ENCODE measurements at regions not wholly inside any gene's neighbourhood (a gene's known extent, or its start where the extent isn't known, plus 50 kb on each side); places are given as distances from the start of the nearest gene placed in this dataset.

DNA sequence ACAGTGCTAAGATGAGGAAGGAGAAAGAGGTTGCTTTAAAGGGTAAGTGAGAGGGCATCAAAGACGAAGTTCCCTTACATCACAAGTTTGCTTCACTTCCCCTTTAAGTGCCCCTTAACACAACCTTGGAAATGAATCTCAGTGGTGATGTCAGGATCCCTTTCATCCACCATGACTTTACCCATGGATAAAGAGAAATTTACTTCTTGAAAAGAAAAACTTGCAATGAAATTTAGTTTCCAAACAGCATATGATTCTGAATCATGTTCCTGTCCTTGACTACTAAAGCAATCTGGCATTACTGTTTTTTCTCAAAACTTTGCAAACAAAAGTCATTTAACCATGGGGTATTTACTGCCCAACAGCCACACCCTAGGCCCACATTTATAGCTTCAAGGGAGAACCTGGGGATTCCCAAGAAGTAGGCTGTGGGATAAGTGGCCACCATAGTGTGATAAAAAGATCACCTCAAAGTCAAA is 135.9 kb downstream of the ITGB8 start:
- Mint-ChIP-seq H3K36me3 (no peaks in the 10 kb centered on the region), H3K27me3 (no peaks in the 10 kb centered on the region), H3K27ac (no peak overlapping the region), H3K9me3 (peaks cover 0 to 6% (median under 1%) of the 10 kb centered on the region in 8 donors), H3K4me1 (no peaks in the 10 kb centered on the region), H3K4me3 (no peak overlapping the region)
- H3K27me3 ChIP-seq (ENCODE audit: insufficient read depth, low read length) = no peaks in the 10 kb centered on the region
- CTCF ChIA-PET (ENCODE audit: partially characterized antibody) = no interaction called here
- H3K4me3 ChIP-seq (ENCODE audit: low read length in 2 of 2) = no peak overlapping the region
- H3K36me3 ChIP-seq (ENCODE audit: insufficient read depth, low read length) = no peaks in the 10 kb centered on the region
- no peak for DNase-seq
- POLR2A ChIA-PET (ENCODE audit: partially characterized antibody) = no interaction called here
- no peaks in the 10 kb centered on the region for H3K9me3 ChIP-seq (ENCODE audit: control insufficient read depth in 1 of 2, low read length in 2 of 2)
- no peak overlapping the region for H3K27ac ChIP-seq (ENCODE audit: low read depth, low read length)
- intact Hi-C loops (cut with micrococcal nuclease) = no loop called here
- H3K4me1 ChIP-seq (ENCODE audit: insufficient read depth, low read length) = no peaks in the 10 kb centered on the region

DNA sequence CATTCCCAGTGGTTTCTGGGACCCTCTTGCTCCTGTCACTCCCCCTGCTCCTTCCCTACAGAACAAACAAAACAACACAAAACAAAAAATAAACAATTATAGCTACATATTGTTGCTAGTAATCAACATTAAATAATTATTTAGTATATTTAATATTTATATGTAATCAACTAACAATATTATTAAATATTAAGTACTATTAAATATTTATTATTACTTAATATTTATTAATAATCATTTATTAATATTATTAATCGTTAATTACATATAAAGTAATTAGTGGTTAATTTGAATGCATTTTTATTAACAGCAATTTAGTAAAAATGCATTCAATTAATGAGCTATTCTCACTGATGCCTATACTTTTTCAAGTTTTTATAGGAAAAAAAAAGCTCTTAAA is 139.4 kb downstream of the ITGB8 start:
- Mint-ChIP-seq H3K4me1 (no peaks in the 10 kb centered on the region), H3K36me3 (no peaks in the 10 kb centered on the region), H3K27ac (no peak overlapping the region), H3K27me3 (peaks cover 0 to 1% of the 10 kb centered on the region in 2 donors), H3K4me3 (no peak overlapping the region), H3K9me3 (peaks cover 0 to 12% (median under 1%) of the 10 kb centered on the region in 8 donors)
- DNase-seq = no peak
- intact Hi-C loops (cut with micrococcal nuclease) = no loop called here
- Histone ChIP-seq H3K27me3 (ENCODE audit: insufficient read depth, low read length) (no peaks in the 10 kb centered on the region), H3K4me1 (ENCODE audit: insufficient read depth, low read length) (no peaks in the 10 kb centered on the region), H3K36me3 (ENCODE audit: insufficient read depth, low read length) (no peaks in the 10 kb centered on the region), H3K9me3 (ENCODE audit: control insufficient read depth in 1 of 2, low read length in 2 of 2) (no peaks in the 10 kb centered on the region), H3K4me3 (ENCODE audit: low read length in 2 of 2) (no peak overlapping the region), H3K27ac (ENCODE audit: low read depth, low read length) (no peak overlapping the region)
- POLR2A ChIA-PET (ENCODE audit: partially characterized antibody) = no interaction called here
- CTCF ChIA-PET (ENCODE audit: partially characterized antibody) = no interaction called here

DNA sequence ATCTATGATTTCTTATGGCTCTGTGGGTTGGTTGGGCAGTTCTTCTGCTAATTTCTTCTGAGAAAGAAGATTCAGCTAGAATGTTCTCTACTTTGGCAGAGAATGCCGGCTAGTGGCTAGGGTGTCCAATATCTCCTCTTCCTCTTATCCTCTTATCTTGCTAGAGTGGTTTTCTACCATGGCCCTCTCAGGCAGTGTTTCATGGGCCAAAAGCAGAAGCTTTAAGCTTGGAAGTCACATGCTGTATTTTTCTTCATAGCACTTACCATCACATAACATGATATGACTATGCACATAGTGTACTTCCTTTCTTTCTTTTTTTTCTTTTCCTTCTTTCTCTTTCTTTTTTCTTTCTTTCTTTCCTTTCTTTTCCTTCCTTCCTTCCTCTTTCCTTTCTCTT is 140.0 kb downstream of the ITGB8 start:
- Mint-ChIP-seq H3K27me3 (peaks cover 0 to 1% of the 10 kb centered on the region in 2 donors), H3K4me1 (no peaks in the 10 kb centered on the region), H3K9me3 (peaks cover 0 to 12% (median 0%) of the 10 kb centered on the region in 8 donors), H3K27ac (no peak overlapping the region), H3K4me3 (no peak overlapping the region), H3K36me3 (no peaks in the 10 kb centered on the region)
- Histone ChIP-seq H3K4me1 (ENCODE audit: insufficient read depth, low read length) (no peaks in the 10 kb centered on the region), H3K27me3 (ENCODE audit: insufficient read depth, low read length) (no peaks in the 10 kb centered on the region), H3K36me3 (ENCODE audit: insufficient read depth, low read length) (no peaks in the 10 kb centered on the region), H3K4me3 (ENCODE audit: low read length in 2 of 2) (no peak overlapping the region), H3K27ac (ENCODE audit: low read depth, low read length) (no peak overlapping the region), H3K9me3 (ENCODE audit: control insufficient read depth in 1 of 2, low read length in 2 of 2) (no peaks in the 10 kb centered on the region)
- DNase-seq = no peak
- ChIA-PET CTCF (ENCODE audit: partially characterized antibody) (no interaction called here), POLR2A (ENCODE audit: partially characterized antibody) (no interaction called here)
- intact Hi-C loops (cut with micrococcal nuclease) = no loop called here

DNA sequence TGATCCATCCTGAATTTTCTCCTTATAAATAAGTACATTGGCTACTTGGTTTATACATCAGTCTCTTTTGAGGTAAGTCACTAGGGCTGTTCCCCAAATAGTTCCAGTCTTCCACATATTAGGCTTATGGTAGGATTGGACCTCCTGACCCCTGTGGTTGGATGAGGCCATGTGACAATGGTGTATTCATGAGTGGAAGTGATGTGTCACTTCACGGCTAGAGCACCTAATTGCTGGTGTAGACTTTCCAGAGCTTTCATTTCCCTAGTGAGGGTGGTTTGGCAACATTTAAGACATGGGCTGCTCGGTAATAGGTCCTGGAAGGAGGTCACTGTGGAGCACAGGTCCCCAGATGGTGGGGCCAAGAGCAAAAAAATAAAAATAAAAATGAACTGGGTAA is 141.2 kb upstream of the ABCB5 start:
- Histone ChIP-seq H3K27me3 (ENCODE audit: insufficient read depth, low read length) (no peaks in the 10 kb centered on the region), H3K27ac (ENCODE audit: low read depth, low read length) (no peak overlapping the region), H3K9me3 (ENCODE audit: control insufficient read depth in 1 of 2, low read length in 2 of 2) (no peaks in the 10 kb centered on the region), H3K36me3 (ENCODE audit: insufficient read depth, low read length) (no peaks in the 10 kb centered on the region), H3K4me3 (ENCODE audit: low read length in 2 of 2) (no peak overlapping the region), H3K4me1 (ENCODE audit: insufficient read depth, low read length) (no peaks in the 10 kb centered on the region)
- H3K4me1 Mint-ChIP-seq = no peaks in the 10 kb centered on the region
- H3K9me3 Mint-ChIP-seq = peaks cover 0 to 12% (median 0%) of the 10 kb centered on the region in 8 donors
- no peak for DNase-seq
- H3K36me3 Mint-ChIP-seq = no peaks in the 10 kb centered on the region
- intact Hi-C loops (cut with micrococcal nuclease) = no loop called here
- H3K4me3 Mint-ChIP-seq = no peak overlapping the region
- H3K27me3 Mint-ChIP-seq = peaks cover 0 to 3% of the 10 kb centered on the region in 2 donors
- POLR2A ChIA-PET (ENCODE audit: partially characterized antibody) = no interaction called here
- H3K27ac Mint-ChIP-seq = no peak overlapping the region
- CTCF ChIA-PET (ENCODE audit: partially characterized antibody) = interaction anchor here (1.0 kb wide), 1 partner anchor 34 kb away, joined by 3 read pairs; no protein-coding TSS in a partner anchor

DNA sequence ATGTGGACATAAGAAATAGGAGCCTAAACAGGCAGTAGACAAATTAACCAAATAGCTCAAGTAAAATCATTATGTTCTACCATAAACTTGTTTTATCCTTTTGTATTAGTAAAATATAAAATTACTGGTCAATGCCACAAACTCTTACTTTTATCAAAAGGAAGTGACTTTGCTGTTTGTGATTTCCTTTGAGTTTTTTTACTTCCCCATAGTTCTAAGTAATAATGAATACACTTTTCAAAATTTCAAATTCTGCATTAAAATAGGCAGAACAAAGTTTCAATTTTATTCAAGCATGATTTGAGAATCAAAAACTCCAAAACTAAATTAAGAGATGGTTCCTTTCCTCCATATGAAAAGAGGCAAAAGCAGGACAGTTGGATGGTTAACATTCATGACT is 139.7 kb upstream of the ABCB5 start:
- H3K27ac ChIP-seq (ENCODE audit: low read depth, low read length) = no peak overlapping the region

DNA sequence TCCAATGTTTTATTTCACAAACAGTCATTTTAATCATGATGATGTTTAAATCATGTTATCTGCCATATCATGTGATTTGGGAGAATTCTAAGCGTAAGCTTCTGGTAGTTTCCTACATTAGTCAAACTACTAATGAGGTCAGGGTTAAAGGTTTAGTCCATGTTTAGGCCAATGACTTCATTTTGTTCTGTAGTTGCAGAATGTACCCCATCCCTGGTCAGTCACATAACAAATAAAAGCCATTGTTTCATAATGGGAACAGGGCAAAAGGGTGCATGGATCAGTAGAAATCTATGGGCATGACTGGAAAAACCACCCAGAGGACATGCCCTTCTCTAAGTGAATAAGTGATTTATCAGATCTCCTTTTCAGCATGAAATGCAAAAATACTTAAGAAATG is 138.4 kb upstream of the ABCB5 start:
- no peak overlapping the region for H3K27ac ChIP-seq (ENCODE audit: low read depth, low read length)
- H3K4me1 ChIP-seq (ENCODE audit: insufficient read depth, low read length) = no peaks in the 10 kb centered on the region
- intact Hi-C loops (cut with micrococcal nuclease) = no loop called here
- peaks cover 0 to 4% (median 0%) of the 10 kb centered on the region in 8 donors for H3K9me3 Mint-ChIP-seq
- no peak overlapping the region for H3K4me3 Mint-ChIP-seq
- H3K27me3 Mint-ChIP-seq = peaks cover 0 to 3% of the 10 kb centered on the region in 2 donors
- no peak overlapping the region for H3K27ac Mint-ChIP-seq
- POLR2A ChIA-PET (ENCODE audit: partially characterized antibody) = no interaction called here
- no peaks in the 10 kb centered on the region for H3K27me3 ChIP-seq (ENCODE audit: insufficient read depth, low read length)
- H3K9me3 ChIP-seq (ENCODE audit: control insufficient read depth in 1 of 2, low read length in 2 of 2) = no peaks in the 10 kb centered on the region
- CTCF ChIA-PET (ENCODE audit: partially characterized antibody) = no interaction called here
- H3K36me3 Mint-ChIP-seq = no peaks in the 10 kb centered on the region
- H3K4me3 ChIP-seq (ENCODE audit: low read length in 2 of 2) = no peak overlapping the region
- DNase-seq = no peak
- H3K36me3 ChIP-seq (ENCODE audit: insufficient read depth, low read length) = no peaks in the 10 kb centered on the region
- no peaks in the 10 kb centered on the region for H3K4me1 Mint-ChIP-seq

More for the DNA sequence above, 139.7 kb upstream of the ABCB5 start:
- Mint-ChIP-seq H3K27ac (no peak overlapping the region), H3K4me3 (no peak overlapping the region), H3K36me3 (no peaks in the 10 kb centered on the region), H3K4me1 (no peaks in the 10 kb centered on the region), H3K9me3 (peaks cover 0 to 12% (median 0%) of the 10 kb centered on the region in 8 donors), H3K27me3 (peaks cover 0 to 3% of the 10 kb centered on the region in 2 donors)
- CTCF ChIA-PET (ENCODE audit: partially characterized antibody) = no interaction called here
- Histone ChIP-seq H3K36me3 (ENCODE audit: insufficient read depth, low read length) (no peaks in the 10 kb centered on the region), H3K4me1 (ENCODE audit: insufficient read depth, low read length) (no peaks in the 10 kb centered on the region), H3K9me3 (ENCODE audit: control insufficient read depth in 1 of 2, low read length in 2 of 2) (no peaks in the 10 kb centered on the region), H3K4me3 (ENCODE audit: low read length in 2 of 2) (no peak overlapping the region), H3K27me3 (ENCODE audit: insufficient read depth, low read length) (no peaks in the 10 kb centered on the region)
- intact Hi-C loops (cut with micrococcal nuclease) = no loop called here
- DNase-seq = no peak
- POLR2A ChIA-PET (ENCODE audit: partially characterized antibody) = no interaction called here

DNA sequence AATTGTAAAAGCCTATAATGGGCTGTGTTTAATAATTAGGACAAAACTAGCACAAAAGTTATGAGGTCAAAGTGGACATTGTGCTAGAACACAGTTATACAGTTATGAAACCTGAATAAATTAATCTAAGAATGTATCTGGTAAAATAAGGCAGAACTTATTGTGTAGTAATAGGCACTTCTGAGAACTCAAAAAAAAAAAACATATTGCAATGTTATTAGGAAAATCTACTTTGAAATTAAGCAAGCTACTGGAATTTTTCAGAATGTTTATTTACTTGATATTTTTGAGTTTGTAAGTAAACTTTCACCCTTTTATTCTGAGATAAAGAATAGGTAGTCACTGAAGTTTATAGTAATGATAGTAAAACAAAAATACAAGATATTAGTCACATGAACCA is 135.8 kb upstream of the ABCB5 start:
- Mint-ChIP-seq H3K27ac (no peak overlapping the region), H3K4me3 (no peak overlapping the region), H3K4me1 (no peaks in the 10 kb centered on the region), H3K27me3 (peaks cover 0 to 1% of the 10 kb centered on the region in 2 donors), H3K9me3 (peaks cover 0 to 4% (median 0%) of the 10 kb centered on the region in 8 donors), H3K36me3 (no peaks in the 10 kb centered on the region)
- Histone ChIP-seq H3K4me1 (ENCODE audit: insufficient read depth, low read length) (no peaks in the 10 kb centered on the region), H3K4me3 (ENCODE audit: low read length in 2 of 2) (no peak overlapping the region), H3K9me3 (ENCODE audit: control insufficient read depth in 1 of 2, low read length in 2 of 2) (no peaks in the 10 kb centered on the region), H3K36me3 (ENCODE audit: insufficient read depth, low read length) (no peaks in the 10 kb centered on the region), H3K27ac (ENCODE audit: low read depth, low read length) (no peak overlapping the region), H3K27me3 (ENCODE audit: insufficient read depth, low read length) (no peaks in the 10 kb centered on the region)
- intact Hi-C loops (cut with micrococcal nuclease) = no loop called here
- no peak for DNase-seq
- ChIA-PET POLR2A (ENCODE audit: partially characterized antibody) (no interaction called here), CTCF (ENCODE audit: partially characterized antibody) (no interaction called here)

DNA sequence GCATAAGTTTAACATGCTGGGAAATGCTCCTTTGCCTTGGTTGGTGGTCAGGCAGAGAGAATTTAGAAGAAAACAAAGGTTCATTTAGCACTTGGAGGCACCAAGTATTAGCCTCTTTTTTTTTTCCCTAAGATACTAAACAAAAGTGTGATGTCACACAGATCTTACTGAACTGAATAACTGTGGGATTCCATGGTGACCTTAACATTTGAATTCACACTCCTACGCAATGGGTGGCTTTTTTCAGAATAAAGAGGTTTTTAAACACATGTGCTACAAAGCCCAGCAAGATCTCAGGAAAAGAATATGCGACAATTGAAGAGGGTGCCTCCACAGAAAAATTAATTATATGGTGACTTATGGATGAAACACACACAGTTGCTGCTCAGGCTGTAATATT is 133.4 kb upstream of the ABCB5 start:
- CTCF ChIA-PET (ENCODE audit: partially characterized antibody) = no interaction called here
- POLR2A ChIA-PET (ENCODE audit: partially characterized antibody) = no interaction called here
- H3K4me3 Mint-ChIP-seq = no peak overlapping the region

More for the DNA sequence above, 133.4 kb upstream of the ABCB5 start:
- Mint-ChIP-seq H3K36me3 (no peaks in the 10 kb centered on the region), H3K27ac (no peak overlapping the region), H3K9me3 (peaks cover 0 to 13% (median 7%) of the 10 kb centered on the region in 8 donors), H3K27me3 (no peaks in the 10 kb centered on the region), H3K4me1 (no peaks in the 10 kb centered on the region)
- Histone ChIP-seq H3K27ac (ENCODE audit: low read depth, low read length) (no peak overlapping the region), H3K9me3 (ENCODE audit: control insufficient read depth in 1 of 2, low read length in 2 of 2) (no peaks in the 10 kb centered on the region), H3K27me3 (ENCODE audit: insufficient read depth, low read length) (no peaks in the 10 kb centered on the region), H3K4me1 (ENCODE audit: insufficient read depth, low read length) (no peaks in the 10 kb centered on the region), H3K36me3 (ENCODE audit: insufficient read depth, low read length) (no peaks in the 10 kb centered on the region), H3K4me3 (ENCODE audit: low read length in 2 of 2) (no peak overlapping the region)
- intact Hi-C loops (cut with micrococcal nuclease) = no loop called here
- DNase-seq = no peak
